Stimulated activated CD4-positive, alpha-beta T cell treated with anti-CD3 and anti-CD28 coated beads, Interleukin-12 subunit alpha, Interleukin-12 subunit beta, amount 100 ng/mL, for 48 hours (primary cell): ENCODE measurements at regions not wholly inside any gene's neighbourhood (a gene's known extent, or its start where the extent isn't known, plus 50 kb on each side); places are given as distances from the start of the nearest gene placed in this dataset.
"Not testable (repeated sequence)": the region's sequence is repeated elsewhere in the genome, so short reads cannot be mapped to it uniquely, and the experiment has no call there.

Experiments used
- DNase-seq, 3 donors: peaks; one replicate each; pipeline ENCODE4 v3.0.0-alpha.2; 2020; ENCODE audit warnings: low read depth in 2 of 3, low spot score in 1 of 3

DNA sequence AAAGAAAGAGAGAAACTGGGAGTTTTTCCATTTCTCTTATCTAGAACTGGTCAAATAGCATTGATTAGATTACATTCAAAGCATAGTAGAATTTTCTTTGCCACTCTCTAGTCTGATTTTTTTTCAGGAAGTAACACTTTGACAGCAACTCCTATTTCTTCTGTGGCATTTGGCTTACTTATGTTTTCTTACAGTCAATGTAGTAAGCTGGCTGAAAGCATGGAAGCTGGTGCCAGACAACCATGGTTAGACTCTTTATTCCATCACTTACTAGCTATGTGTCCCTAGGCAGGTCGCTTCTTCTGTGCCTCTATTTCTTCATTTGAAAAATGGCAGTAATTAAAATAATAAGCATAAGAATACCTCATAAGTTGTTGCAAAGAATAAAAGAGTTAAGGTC is 54.2 kb upstream of the OPRM1 start:
- no peak for DNase-seq

DNA sequence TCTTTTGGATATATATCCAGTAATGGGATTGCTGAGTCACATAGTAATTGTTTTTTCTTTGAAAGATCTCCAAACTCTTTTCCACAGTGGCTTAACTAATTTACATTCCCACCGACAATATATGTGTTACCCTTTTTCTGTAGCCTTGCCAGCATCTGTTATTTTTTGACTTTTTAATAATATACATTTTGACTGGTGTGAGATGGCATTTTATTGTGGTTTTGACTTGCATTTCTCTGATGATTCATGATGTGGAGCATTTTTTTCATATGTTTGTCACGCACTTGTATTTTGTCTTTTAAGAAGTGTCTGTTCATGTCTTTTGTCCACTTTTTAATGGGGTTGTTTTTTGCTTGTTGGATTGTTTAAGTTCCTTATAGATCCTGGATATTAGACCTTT is 58.9 kb upstream of the OPRM1 start:
- no peak for DNase-seq

DNA sequence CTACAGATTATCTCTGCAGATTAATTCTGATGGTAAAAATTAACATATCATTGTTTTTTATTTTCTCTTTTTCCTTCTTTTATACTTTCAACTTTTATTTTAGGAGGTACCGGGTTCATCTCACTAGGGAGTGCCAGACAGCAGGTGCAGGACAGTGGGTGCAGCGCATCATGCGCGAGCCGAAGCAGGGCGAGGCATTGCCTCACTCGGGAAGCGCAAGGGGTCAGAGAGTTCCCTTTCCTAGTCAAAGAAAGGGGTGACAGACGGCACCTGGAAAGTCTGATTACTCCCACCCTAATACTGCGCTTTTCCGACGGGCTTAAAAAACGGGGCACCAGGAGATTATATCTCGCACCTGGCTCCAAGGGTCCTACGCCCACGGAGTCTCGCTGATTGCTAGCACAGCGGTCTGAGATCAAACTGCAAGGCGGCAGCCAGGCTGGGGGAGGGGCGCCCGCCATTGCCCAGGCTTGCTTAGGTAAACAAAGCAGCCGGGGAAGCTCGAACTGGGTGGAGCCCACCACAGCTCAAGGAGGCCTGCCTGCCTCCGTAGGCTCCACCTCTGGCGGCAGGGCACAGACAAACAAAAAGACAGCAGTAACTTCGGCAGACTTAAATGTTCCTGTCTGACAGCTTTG is 60.0 kb upstream of the OPRM1 start:
- DNase-seq: not testable (repeated sequence)

DNA sequence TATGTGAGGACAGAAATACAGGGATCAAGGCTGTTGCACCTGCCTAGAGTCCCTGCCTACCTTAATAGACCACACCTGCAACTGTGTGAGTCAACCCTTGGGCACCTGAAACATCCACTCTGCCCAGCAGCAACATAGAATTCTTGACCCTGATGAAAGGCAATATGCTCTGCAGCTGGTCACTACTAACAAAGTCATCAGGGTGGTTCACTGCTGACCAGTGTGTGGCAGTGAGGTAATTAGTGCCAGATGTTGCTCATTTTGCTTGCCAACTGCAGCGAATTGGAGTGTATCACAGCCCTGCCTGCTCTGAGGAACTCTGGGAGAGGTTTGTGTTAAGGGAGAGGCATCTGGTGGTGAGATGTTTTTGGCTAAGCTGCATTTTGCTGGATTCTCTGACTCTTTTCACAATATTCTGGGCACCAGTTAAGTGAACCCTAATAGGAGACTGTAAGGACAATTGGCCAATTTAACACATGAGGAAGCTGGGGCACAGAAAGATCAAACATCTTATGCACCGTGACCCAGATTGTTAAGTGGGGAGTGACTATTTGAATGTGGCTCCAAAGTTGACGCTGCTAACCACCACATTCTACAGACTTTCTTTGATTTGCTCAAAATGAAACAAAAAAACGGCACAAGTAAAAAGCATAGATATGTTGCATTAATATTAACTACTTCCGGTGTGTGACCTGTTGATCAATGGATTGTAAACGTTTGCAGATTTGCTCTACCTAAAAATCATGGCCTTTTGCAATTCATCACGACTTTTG is 61.9 kb upstream of the OPRM1 start:
- DNase-seq: no peak

DNA sequence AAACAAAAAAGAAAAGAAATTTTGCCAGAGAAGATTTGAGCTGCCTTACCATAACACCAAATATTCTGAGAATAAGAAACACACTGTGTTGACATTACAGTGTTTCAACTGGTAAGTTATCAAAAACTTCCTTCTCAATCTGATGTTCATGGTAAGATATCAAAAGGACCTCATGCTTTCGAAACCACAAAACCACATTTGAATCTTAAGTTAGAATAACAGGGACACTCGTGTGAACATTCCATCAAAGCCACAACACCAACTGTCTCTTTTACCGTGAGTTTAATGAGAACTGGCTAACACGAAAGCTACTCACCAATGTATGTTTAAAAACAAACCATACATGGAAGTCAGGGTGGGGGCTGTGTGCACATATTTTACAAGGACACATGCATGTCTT is 73.0 kb upstream of the OPRM1 start:
- DNase-seq: no peak

DNA sequence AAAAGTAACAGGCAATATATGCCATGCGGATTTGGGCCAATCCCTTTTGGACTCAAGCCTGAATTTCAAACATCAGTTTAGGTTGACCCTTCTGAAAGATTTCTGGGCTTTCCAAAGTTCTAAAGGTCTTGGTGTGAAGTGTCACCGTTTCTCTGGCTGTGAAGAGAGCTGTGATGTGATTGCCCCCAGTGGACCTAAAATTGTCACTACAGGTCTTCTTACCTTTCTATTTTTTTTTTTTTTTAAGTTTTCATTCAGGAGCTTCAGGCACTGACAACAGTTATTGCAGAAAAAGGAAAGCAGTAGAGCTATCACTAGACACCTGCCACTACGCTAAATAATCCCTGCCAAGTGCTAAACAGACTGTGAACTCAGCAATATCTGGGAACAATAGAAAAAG is 75.7 kb upstream of the OPRM1 start:
- DNase-seq: no peak

DNA sequence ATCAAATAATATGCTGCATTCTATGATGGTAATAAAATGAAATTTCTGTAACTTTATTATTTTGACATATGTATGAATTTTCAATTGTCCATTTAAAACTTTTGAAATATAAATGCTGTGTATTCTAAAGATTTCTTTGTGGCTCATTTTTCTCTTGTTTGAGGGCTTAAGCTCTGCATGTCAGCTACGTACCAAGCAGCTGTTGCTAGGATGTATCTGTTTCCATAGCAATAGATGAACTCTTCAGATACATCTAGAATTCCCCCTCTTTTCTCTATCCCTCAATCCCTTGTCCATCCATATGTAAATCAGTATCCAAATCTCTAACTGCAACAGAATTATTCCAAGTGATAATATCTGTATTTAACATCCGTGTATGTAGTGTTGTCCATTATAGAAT is 76.5 kb upstream of the OPRM1 start:
- DNase-seq: no peak

DNA sequence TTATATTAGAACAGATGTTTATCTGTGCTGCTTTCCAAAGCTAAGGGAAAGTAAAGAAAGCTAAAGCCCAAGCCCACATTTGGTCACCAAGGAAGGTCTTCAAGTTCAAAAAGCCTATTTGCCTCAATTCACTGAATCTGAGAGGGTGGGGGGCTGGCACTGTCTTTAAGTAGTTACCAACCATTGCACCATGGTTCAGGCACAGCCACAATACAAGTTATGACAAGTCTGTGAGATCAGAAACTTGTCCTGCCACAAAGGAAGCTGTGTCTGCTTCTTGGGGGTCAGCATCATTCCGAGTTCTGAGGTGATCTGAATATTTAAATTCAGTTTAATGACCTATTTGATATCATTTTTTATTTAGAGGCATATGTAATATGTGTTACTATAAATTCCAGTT is 78.3 kb upstream of the OPRM1 start:
- DNase-seq: no peak

DNA sequence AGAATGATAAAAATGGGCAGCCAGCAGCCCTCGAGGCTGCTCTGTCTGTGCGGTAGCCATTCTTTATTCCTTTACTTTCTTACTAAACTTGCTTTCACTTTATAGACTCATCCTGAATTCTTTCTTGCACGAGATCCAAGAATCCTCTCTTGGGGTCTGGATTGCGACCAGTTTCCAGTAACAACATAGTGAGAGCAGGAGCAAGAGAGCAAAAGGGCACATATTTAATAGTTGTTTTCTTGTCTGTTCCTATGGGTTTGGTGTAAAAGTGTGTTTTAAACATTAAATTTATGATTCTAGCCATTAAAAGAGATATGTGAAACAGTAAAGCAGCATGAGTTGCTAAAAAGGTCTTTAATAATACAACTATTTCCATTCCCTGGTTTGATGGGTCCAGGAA is 78.8 kb upstream of the OPRM1 start:
- no peak for DNase-seq

DNA sequence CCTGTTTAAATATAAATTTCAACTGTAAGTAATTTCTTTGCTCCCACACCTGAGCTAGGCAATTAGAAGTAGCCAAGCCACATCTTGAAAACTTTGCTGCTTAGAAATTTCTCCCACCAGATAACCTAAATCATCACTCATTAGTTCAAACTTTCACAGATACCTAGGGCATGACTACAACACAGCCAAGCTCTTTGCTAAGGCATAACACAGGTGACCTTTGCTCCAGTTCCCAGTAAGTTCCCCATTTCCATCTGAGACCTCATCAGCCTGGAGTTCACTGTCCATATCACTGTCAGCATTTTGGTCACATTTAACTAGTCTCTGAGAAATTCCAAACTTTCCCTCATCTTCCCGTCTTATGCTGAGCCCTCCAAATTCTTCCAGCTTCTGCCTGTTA is 79.8 kb upstream of the OPRM1 start:
- no peak for DNase-seq

DNA sequence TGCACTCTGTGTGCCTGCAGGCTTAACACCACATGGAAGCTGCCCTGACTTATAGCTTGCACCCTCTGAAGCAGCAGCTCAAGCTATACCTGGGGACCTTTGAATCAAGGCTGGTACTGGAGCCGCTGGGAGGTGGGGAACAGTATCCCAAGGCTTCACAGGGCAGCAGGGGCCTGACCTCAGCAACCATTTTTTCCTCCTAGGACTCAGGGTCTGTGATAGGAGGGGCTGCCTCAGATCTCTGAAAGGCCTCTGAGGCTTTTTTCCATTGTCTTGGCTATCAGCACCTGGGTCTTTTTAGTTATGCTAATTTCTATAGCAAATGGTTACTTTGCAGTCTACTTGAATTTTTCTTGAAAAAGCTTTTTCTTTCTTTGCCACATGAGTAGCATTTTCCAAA is 80.2 kb upstream of the OPRM1 start:
- no peak for DNase-seq

DNA sequence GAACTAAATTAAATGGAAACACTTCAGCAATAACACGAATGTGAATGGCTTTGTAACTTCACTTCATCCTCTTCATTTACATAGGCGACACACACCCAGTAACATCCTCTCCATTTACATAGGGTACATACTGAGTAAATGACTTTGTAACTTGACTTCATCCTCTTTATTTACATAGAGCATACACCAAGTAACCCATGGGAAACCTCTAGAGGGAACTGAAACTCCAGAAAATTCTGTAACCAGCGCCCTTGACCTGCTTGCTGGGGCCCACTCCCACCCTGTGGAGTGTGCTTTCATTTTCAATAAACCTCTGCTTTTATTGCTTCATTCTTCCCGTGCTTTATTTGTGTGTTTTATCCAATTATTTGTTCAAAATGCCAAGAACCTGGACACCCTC is 81.6 kb upstream of the OPRM1 start:
- no peak for DNase-seq

DNA sequence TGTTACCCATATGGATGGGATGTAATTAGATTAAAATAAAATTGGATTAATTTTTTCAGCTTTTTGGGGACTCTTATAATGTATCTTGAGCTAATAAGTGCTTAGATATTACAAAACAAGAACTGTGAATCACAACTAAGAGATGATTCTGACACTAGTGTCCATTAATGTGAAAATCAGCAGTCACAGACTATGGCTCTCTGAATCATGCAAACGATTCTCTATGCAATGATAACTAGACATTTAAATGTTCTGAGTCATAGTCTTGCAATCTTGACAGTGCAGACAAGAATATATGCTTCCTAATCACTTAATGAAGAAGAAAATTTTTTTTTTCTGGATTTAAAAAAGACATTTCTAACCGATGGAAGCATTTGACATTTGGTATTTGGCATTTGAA is 82.2 kb upstream of the OPRM1 start:
- no peak for DNase-seq

DNA sequence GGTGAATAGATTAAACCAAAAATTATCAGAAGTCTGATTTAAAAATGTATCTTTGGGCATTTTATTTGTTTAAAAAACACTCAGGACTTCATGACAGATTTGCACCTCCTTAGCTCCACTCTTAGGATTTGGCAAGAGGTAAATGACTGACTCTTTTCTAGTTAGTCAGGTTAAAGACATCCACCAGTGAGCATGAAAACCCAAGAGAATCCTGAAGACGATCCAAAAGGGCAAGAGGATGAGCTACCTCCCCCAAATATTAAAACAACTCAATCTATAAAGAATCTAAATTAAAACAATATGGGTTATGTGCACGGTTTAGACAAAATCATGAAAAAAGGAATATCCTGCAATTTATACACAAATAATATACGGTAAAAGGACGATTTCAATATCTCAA is 89.4 kb upstream of the OPRM1 start:
- DNase-seq: no peak

DNA sequence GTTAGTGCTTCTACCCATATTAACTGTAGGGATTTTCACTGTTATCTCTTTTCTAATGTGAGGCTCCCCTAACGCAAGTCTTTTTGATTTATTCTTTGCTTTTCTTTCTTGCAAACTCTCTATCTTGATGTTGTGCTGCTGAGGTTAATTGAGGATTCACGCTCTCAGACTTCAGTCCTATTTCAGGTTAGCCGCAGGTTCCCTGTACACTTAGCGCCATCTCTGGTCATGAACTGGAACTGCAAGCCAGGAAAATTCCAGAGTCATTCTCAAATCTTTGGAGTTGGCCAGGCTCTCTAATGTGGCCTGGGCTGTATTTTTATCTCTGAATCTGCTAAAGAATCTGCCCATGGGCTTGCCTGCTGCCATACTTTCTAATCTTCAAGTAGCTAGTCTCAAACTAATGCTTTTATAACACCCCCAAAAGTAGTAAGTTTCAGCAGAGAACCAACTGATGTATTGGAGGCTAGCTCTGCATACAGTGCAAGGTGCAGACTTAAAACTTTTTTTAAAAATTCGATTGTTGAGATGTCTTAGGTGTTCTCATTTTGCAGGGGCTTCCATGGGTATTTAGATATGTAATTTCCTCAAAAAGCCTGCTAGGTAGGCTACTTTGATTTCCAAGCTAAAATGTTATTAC is 91.1 kb upstream of the OPRM1 start:
- peak in 1 of 3 donors; percentile 15 for DNase-seq

DNA sequence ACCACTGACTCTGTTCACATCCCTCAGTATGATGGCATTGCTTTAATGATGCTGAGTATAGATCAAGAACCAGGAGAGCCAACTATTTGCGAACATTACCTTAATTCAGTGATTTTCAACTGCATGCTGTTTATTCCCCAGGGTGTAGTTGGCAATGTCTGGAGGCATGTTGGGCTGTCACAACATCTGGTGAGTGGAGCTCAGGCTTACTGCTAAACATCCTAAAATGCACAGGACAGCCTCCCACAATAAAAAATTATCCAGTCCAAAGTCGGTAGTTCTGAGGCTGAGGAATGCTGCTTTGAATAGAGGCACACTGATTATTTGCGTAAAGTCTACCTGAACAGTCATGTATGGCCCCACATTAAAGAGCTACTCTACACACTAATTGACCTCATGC is 94.8 kb upstream of the OPRM1 start:
- no peak for DNase-seq

DNA sequence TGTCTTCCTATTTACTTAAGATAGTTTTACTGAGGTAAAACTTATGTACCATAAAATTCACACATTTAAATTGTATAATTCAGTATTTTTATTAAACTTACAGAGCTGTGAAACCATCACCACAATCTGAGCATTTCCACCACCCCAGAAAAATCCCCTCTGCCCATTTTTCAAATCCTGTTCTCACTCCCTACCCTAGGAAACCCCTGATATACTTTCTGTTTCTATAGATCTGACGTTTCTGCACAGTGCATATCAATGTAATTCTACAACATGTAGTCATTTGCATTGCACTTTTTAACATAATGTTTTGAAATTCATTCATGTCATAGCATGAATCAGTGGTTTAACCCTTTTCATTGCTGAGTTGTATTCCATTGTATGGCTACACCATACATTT is 96.7 kb upstream of the OPRM1 start:
- no peak for DNase-seq

DNA sequence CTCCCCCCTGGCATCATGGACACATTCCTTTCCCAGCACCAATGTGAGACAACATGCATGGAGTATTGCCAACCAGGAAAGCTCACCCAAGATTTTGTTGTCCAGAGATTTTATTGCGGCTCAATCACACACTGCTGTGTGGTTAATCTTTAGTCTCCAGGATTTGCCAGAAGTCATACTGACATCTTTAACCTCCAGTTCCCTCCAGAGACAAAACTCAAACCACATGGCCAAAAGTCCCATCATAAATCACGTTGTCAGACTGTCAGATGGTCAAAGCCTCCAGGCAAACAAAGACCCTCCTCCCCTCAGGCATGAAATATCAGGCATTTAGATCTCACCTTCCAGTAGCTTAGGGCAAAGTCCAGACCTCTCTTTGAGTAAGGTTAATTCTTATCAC is 97.3 kb upstream of the OPRM1 start:
- no peak for DNase-seq

DNA sequence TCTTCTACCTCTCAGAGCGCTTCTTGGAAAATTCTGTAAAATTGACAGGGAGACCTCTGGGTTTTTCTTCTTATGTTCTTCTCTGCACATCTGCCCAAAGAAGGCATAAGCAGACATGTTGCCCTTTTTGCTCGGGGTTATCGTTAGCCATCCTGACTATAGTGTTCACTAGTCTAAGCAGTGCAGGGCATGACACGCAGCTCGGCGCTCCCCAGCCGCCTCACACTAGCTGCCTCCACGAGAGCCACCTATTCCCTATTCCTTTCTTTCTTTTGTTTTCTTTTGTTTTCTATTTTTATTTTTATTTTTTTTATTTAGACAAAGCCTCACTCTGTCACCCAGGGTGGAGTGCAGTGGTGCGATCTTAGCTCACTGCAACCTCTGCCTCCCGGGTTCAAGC is 100.2 kb upstream of the OPRM1 start:
- no peak for DNase-seq

DNA sequence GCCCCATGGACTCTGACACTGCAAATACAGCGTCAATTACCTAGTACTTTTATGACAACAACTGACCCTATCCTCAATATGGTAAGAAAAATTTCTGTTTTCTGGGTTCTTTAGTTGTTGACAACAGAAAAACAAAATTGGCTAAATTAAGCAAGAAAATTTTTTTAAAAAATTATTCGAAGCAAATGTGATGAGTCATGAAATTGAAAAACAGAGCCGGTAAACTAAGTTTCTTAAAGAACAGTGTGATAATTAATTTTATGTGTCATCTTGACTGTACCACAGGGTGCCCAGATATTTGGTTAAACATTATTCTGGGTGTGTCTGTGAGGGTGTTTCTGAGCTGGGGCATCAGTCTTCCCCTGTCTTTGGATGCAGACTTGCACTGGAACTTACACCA is 107.6 kb upstream of the OPRM1 start:
- DNase-seq: no peak

DNA sequence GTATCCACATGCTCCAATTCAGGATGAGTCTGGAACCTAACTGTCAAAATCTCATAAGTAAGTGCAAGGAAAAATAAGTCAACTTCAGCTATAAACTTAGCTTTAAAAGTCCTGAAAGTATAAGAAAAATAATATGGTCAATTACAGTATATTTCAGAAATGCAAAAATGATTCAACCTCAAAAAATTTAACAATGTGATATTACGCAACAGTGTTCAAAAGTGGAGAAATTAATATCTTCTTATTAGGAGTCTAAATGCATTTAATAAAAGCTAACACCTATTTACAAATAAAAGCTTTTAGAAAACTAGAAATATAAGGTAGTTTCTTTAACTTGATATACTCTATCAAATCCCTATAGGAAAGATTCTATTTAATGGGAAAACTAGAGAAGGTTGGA is 111.2 kb upstream of the OPRM1 start:
- no peak for DNase-seq

DNA sequence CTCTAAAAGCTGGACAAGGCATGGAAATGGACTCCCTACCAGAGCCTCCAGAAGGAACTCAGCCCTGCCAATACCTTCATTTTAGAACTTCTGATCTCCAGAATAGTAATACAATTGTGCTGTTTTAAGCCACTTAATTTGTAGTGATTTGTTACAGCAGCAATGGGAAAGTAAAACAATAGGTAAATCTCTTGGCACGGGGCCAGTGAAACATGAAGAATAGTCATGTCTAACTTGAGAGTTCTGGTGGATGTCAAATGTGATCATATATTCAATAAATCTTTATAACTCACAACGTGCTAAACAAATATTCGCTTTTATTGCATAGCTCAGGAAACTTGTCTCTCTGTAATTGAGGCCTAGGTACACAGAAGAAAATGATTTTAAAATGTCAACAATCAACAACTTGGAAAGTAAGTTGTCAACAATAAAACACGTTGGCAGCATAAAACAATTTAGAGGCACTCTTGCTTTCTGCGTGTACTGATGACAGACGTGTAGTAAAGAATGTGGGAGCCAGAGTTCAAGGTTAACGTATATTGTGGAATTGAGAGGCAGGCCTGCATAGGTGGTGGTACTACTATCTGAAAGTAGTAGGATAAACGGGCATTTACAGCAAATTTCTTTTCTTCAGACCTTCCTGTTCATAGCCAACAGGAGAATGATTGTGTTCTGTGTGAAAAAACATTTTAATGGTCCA is 140.5 kb upstream of the OPRM1 start:
- DNase-seq: no peak
